PC-3 (cell line): ENCODE measurements at regions not wholly inside any gene's neighbourhood (a gene's known extent, or its start where the extent isn't known, plus 50 kb on each side); places are given as distances from the start of the nearest gene placed in this dataset.
"Not testable (repeated sequence)": the region's sequence is repeated elsewhere in the genome, so short reads cannot be mapped to it uniquely, and the experiment has no call there.

Experiments
- ATAC-seq: fragments of 200-7000 bp; cut with Tn5 transposase; 2 replicates; pipeline ENCODE4 v1.9.1; 2020; ENCODE audit warnings: mild to moderate bottlenecking, moderate library complexity
- BruUV-seq: library from RNA; stranded (reverse); fragments of 400-500 nt; replicated peaks from 2 replicates; lab custom pipeline; 2021; lab: Mats Ljungman, UMichigan
- CTCF ChIA-PET: fragments of 300-600 bp; sonication (Branson Sonifier 250); formaldehyde crosslinking; loops from one replicate; lab custom pipeline; 2022; ENCODE audit warnings: antibody characterized with exemption; lab: Charles Lee
- POLR2A ChIA-PET: fragments of 300-600 bp; sonication (Branson Sonifier 250); formaldehyde crosslinking; loops from one replicate; lab custom pipeline; 2022; ENCODE audit warnings: antibody characterized with exemption; ENCODE audit not compliant: unreplicated experiment; lab: Charles Lee
- DNase-seq: peaks from one replicate; pipeline ENCODE4 v3.0.0-alpha.2; 2015
- H2AFZ ChIP-seq: fragments of 300-600 bp; sonication (generic); 2 replicates; pipeline ENCODE4 v1.6.0; 2016; ENCODE audit warnings: antibody characterized with exemption, low read length
- H3F3A ChIP-seq: fragments of 300-600 bp; sonication (generic); one replicate; pipeline ENCODE4 v1.6.0; 2017; ENCODE audit warnings: antibody characterized with exemption, low read length, control low read depth, mild to moderate bottlenecking; ENCODE audit not compliant: unreplicated experiment
- H3K27ac ChIP-seq: fragments of 300-600 bp; sonication (generic); 2 replicates; pipeline ENCODE4 v1.5.1; 2016; ENCODE audit warnings: mild to moderate bottlenecking, low read length
- H3K27me3 ChIP-seq: fragments of 300-600 bp; sonication (generic); 2 replicates; pipeline ENCODE4 v1.6.1; 2016; ENCODE audit warnings: low read length, mixed read lengths
- H3K36me3 ChIP-seq: fragments of 300-600 bp; sonication (generic); 2 replicates; pipeline ENCODE4 v1.6.1; 2016; ENCODE audit warnings: low read depth, mixed run types, low read length, mixed read lengths
- H3K4me1 ChIP-seq: fragments of 300-600 bp; sonication (generic); 2 replicates; pipeline ENCODE4 v1.5.1; 2016; ENCODE audit warnings: low read length; ENCODE audit not compliant: insufficient read depth
- H3K4me2 ChIP-seq: fragments of 300-600 bp; sonication (generic); 2 replicates; pipeline ENCODE4 v1.6.0; 2016; ENCODE audit warnings: low read length
- H3K4me3 ChIP-seq: fragments of 300-600 bp; sonication (generic); 2 replicates; pipeline ENCODE4 v1.5.1; 2016; ENCODE audit warnings: mild to moderate bottlenecking, low read length, mixed read lengths
- H3K79me2 ChIP-seq: fragments of 300-600 bp; sonication (generic); 2 replicates; pipeline ENCODE4 v1.6.1; 2017; ENCODE audit warnings: low read length, mixed read lengths
- H3K9ac ChIP-seq: fragments of 300-600 bp; sonication (generic); 2 replicates; pipeline ENCODE4 v1.6.0; 2016; ENCODE audit warnings: mild to moderate bottlenecking, low read length
- H3K9me2 ChIP-seq: fragments of 300-600 bp; sonication (generic); replicated peaks from 2 replicates; pipeline ENCODE4 v1.6.1; 2016; ENCODE audit warnings: mixed run types, low read length, mixed read lengths
- H3K9me3 ChIP-seq: fragments of 300-600 bp; sonication (generic); 2 replicates; pipeline ENCODE4 v1.6.1; 2016; ENCODE audit warnings: low read length, mixed read lengths
- H4K20me1 ChIP-seq: fragments of 300-600 bp; sonication (generic); 2 replicates; pipeline ENCODE4 v1.6.1; 2016; ENCODE audit warnings: low read length, mixed read lengths
- EZH2 ChIP-seq: fragments of 300-600 bp; sonication (generic); IDR thresholded peaks from one replicate; pipeline ENCODE4 v1.6.1; 2017; ENCODE audit warnings: antibody characterized with exemption, mild to moderate bottlenecking, low read length; ENCODE audit not compliant: unreplicated experiment
- EZH2phosphoT487 ChIP-seq: fragments of 300-600 bp; sonication (generic); IDR thresholded peaks from 2 replicates; pipeline ENCODE4 v1.6.1; 2018; ENCODE audit warnings: mild to moderate bottlenecking, antibody characterized with exemption, low read length, borderline replicate concordance
- intact Hi-C: fragments of 100-400 bp; cut with micrococcal nuclease; formaldehyde crosslinking; loops from 2 replicates; pipeline ENCODE4 v1.9.0; 2023
- TF ChIP-seq, protein P1 (sequence below): fragments of 300-600 bp; sonication (generic); conservative IDR thresholded peaks from 2 replicates; pipeline ENCODE4 v1.5.1; 2017; ENCODE audit warnings: antibody characterized with exemption, low read depth, mild to moderate bottlenecking, low read length

DNA sequence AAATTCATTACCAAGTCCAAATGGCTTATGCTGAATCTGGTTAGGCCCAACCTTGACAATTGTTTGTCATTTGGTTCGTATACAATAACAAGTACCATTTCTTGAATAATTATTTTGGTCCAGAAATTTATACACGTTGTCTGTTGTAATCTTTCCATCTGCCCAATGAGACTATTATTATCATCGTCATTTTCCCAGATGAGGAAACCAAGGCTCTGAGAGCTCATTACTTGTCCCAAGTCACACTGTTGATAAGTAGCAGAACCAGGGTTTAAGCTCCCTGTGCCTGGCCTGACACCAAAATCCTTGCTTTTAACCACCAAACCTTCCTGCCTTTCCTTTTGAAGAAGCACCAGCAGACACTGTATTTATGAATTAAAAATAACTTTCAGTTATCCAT is 81.3 kb downstream of the RGS2 start:
- H3K79me2 ChIP-seq = no peaks in the 10 kb centered on the region
- no peak overlapping the region for H3K9ac ChIP-seq
- H2AFZ ChIP-seq = no peak overlapping the region
- intact Hi-C loops = no loop called here
- H3K36me3 ChIP-seq = no peaks in the 10 kb centered on the region
- ATAC-seq = no peak
- no peaks in the 10 kb centered on the region for H3K9me3 ChIP-seq
- H3K4me2 ChIP-seq = no peak overlapping the region
- no peaks in the 10 kb centered on the region for H3K9me2 ChIP-seq
- TF ChIP-seq, protein P1, sequence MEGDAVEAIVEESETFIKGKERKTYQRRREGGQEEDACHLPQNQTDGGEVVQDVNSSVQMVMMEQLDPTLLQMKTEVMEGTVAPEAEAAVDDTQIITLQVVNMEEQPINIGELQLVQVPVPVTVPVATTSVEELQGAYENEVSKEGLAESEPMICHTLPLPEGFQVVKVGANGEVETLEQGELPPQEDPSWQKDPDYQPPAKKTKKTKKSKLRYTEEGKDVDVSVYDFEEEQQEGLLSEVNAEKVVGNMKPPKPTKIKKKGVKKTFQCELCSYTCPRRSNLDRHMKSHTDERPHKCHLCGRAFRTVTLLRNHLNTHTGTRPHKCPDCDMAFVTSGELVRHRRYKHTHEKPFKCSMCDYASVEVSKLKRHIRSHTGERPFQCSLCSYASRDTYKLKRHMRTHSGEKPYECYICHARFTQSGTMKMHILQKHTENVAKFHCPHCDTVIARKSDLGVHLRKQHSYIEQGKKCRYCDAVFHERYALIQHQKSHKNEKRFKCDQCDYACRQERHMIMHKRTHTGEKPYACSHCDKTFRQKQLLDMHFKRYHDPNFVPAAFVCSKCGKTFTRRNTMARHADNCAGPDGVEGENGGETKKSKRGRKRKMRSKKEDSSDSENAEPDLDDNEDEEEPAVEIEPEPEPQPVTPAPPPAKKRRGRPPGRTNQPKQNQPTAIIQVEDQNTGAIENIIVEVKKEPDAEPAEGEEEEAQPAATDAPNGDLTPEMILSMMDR = no peak
- no peak for TF ChIP-seq EZH2
- TF ChIP-seq EZH2phosphoT487 = no peak
- BruUV-seq = no TSS peak
- H4K20me1 ChIP-seq = no peaks in the 10 kb centered on the region
- H3K27me3 ChIP-seq = no peaks in the 10 kb centered on the region
- H3K27ac ChIP-seq = no peak overlapping the region
- POLR2A ChIA-PET = no interaction called here
- DNase-seq = no peak
- H3K4me1 ChIP-seq = no peaks in the 10 kb centered on the region
- CTCF ChIA-PET = no interaction called here
- no peak overlapping the region for H3K4me3 ChIP-seq
- H3F3A ChIP-seq = no peaks in the 10 kb centered on the region

DNA sequence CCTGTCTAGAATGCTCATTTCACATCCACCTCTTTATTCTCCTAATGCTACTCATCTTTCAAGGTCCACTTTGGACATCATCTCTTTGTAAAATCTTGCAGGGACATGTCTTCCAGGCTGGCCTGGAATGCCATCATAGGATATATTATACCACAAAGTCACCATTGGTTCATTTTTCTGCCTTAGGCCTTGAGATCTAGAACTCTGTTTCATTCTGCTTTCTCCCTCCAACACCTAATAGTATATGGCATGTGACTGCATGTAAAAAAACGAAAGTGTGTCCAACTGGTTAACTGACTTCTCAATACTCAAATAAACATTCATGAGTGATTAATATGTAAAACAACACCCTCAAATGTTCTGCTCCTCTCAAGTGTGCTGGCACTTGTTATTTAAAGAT is 84.1 kb downstream of the RGS2 start:
- no peak for TF ChIP-seq EZH2
- TF ChIP-seq, protein P1 = no peak
- TF ChIP-seq EZH2phosphoT487 = no peak
- no peak overlapping the region for H3K4me2 ChIP-seq
- no peaks in the 10 kb centered on the region for H3K79me2 ChIP-seq
- DNase-seq (no peak), ATAC-seq (no peak)
- no peak overlapping the region for H3K9ac ChIP-seq
- ChIA-PET POLR2A (no interaction called here), CTCF (no interaction called here)
- H3F3A ChIP-seq = no peaks in the 10 kb centered on the region
- no peaks in the 10 kb centered on the region for H3K27me3 ChIP-seq
- H3K36me3 ChIP-seq = no peaks in the 10 kb centered on the region
- no peak overlapping the region for H2AFZ ChIP-seq
- H3K9me2 ChIP-seq = no peaks in the 10 kb centered on the region
- H3K9me3 ChIP-seq = no peaks in the 10 kb centered on the region
- H4K20me1 ChIP-seq = no peaks in the 10 kb centered on the region
- BruUV-seq = no TSS peak
- H3K27ac ChIP-seq = no peak overlapping the region
- H3K4me1 ChIP-seq = no peaks in the 10 kb centered on the region
- no peak overlapping the region for H3K4me3 ChIP-seq
- intact Hi-C loops = no loop called here

DNA sequence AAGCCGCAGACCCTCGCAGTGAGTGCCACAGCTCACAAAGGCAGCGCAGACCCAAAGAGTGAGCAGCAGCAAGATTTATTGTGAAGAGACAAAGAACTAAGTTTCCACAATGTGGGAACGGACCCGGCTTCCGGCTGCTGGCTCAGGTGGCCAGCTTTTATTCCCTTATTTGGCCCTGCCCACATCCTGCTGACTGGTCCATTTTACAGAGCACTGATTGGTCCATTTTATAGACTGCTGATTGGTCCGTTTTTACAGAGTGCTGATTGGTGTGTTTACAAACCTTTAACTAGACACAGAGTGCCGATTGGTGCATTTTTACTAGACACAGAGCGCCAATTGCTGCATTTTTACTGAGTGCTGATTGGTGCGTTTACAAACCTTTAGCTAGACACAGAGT is 86.6 kb downstream of the RGS2 start:
- BruUV-seq, H3K9me3 ChIP-seq, H3K9me2 ChIP-seq, intact Hi-C loops, H3K9ac ChIP-seq, H3K4me1 ChIP-seq, H3K27ac ChIP-seq, DNase-seq, H2AFZ ChIP-seq, CTCF ChIA-PET, ATAC-seq, H3K4me2 ChIP-seq, H3F3A ChIP-seq, H3K36me3 ChIP-seq, H3K79me2 ChIP-seq, H3K4me3 ChIP-seq, H3K27me3 ChIP-seq, H4K20me1 ChIP-seq: not testable (repeated sequence)
- POLR2A ChIA-PET = interaction anchor here (0.7 kb wide), 1 partner anchor 9 kb away, joined by 3 read pairs; no protein-coding TSS in a partner anchor
